ENCODE measurements at regions not wholly inside any gene's neighbourhood (a gene's known extent, or its start where the extent isn't known, plus 50 kb on each side); places are given as distances from the start of the nearest gene placed in this dataset.

GRCh38 chr6:7000825-7001777 is 106.7 kb upstream of the RREB1 start:
- no peak for TF ChIP-seq POLR2A (IDR thresholded peaks at IDR 0.05; ENCODE audit: low read length)
- TF ChIP-seq GATA1 (IDR thresholded peaks at IDR 0.05; ENCODE audit: low read depth, low read length): no peak
